ENCODE measurements at regions not wholly inside any gene's neighbourhood (a gene's known extent, or its start where the extent isn't known, plus 50 kb on each side); places are given as distances from the start of the nearest gene placed in this dataset.

DNA sequence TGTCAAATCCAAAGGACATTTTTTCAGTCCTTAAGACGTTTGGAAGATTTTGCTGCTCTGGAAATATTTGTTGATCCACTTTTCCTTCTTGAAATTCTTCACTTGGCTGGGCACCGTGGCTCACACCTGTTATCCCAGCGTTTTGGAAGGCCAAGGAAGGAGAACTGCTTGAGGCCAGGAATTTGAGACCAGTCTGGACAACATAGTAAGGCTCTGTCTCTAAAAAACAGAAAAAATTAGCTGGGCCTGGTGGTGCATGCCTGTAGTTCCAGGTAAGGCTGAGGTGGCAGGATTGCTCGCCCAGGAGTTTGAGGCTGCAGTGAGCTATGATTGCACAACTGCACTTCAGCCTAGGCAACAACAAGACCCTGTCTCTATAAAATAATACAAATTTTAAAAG is 173.9 kb upstream of the MITF start:
- no peak for TF ChIP-seq EZH2phosphoT487 (IDR thresholded peaks at IDR 0.05; ENCODE audit: borderline replicate concordance, low read length)
- TF ChIP-seq, protein P1, sequence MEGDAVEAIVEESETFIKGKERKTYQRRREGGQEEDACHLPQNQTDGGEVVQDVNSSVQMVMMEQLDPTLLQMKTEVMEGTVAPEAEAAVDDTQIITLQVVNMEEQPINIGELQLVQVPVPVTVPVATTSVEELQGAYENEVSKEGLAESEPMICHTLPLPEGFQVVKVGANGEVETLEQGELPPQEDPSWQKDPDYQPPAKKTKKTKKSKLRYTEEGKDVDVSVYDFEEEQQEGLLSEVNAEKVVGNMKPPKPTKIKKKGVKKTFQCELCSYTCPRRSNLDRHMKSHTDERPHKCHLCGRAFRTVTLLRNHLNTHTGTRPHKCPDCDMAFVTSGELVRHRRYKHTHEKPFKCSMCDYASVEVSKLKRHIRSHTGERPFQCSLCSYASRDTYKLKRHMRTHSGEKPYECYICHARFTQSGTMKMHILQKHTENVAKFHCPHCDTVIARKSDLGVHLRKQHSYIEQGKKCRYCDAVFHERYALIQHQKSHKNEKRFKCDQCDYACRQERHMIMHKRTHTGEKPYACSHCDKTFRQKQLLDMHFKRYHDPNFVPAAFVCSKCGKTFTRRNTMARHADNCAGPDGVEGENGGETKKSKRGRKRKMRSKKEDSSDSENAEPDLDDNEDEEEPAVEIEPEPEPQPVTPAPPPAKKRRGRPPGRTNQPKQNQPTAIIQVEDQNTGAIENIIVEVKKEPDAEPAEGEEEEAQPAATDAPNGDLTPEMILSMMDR (IDR thresholded peaks at IDR 0.05; ENCODE audit: low read depth, low read length, poor library complexity, severe bottlenecking) = no peak

Data from DOHH2 (cell line).